Testis (tissue), 2 donors: ENCODE measurements at regions not wholly inside any gene's neighbourhood (a gene's known extent, or its start where the extent isn't known, plus 50 kb on each side); places are given as distances from the start of the nearest gene placed in this dataset.

Experiments
- DNase-seq: peaks from one replicate; pipeline ENCODE4 v3.0.0-alpha.2; 2019
- H3K27ac ChIP-seq, 2 donors: fragments of 200-600 bp; sonication (generic); one replicate each; pipeline ENCODE4 v1.5.1; 2019
- H3K27me3 ChIP-seq: fragments of 200-600 bp; sonication (generic); one replicate; pipeline ENCODE4 v1.5.1; 2019
- H3K36me3 ChIP-seq: fragments of 200-600 bp; sonication (generic); one replicate; pipeline ENCODE4 v1.5.1; 2017; ENCODE audit warnings: low read depth; ENCODE audit errors: missing control alignments
- H3K4me1 ChIP-seq: fragments of 200-600 bp; sonication (generic); one replicate; pipeline ENCODE4 v1.5.1; 2019
- H3K4me3 ChIP-seq, 2 donors: fragments of 200-600 bp; sonication (generic); one replicate each; pipeline ENCODE4 v1.5.1; 2017 to 2019
- H3K9me3 ChIP-seq: fragments of 200-600 bp; sonication (generic); one replicate; pipeline ENCODE4 v1.5.1; 2017
- CTCF ChIP-seq, 3 experiments: fragments of 450-650 bp in 2 of 3; fragments of 200-600 bp in 1 of 3; sonication (generic) in 1 of 3; IDR thresholded peaks; one replicate each; pipeline ENCODE4 v1.5.1; 2016 to 2019; ENCODE audit warnings: antibody characterized with exemption in 3 of 3, mild to moderate bottlenecking in 2 of 3, moderate library complexity in 1 of 3
- POLR2A ChIP-seq: fragments of 450-650 bp; IDR thresholded peaks from one replicate; pipeline ENCODE4 v1.6.1; 2017; ENCODE audit warnings: antibody characterized with exemption, mild to moderate bottlenecking, moderate library complexity
- WGBS, 2 donors: methylation state at CpG; one replicate each; pipeline ENCODE4 v1.1.5; 2018; 5-methylcytosine and 5-hydroxymethylcytosine counted together
- intact Hi-C: fragments of 100-400 bp; cut with DNase I; formaldehyde crosslinking; loops from one replicate; pipeline ENCODE4 v1.15.1; 2023; ENCODE audit warnings: low total_unique reads

GRCh38 chr13:82370316-82370715 is 1512.0 kb downstream of the SLITRK1 start:
- no peak for TF ChIP-seq POLR2A
- TF ChIP-seq CTCF (IDR thresholded peaks at IDR 0.05), result no peak
- Histone ChIP-seq H3K27me3 (no peaks in the 10 kb centered on the region), H3K27ac (no peak overlapping the region), H3K36me3 (no peaks in the 10 kb centered on the region), H3K9me3 (no peaks in the 10 kb centered on the region), H3K4me3 (no peak overlapping the region), H3K4me1 (no peaks in the 10 kb centered on the region)
- intact Hi-C loops, result no loop called here
- 92 to 94% methylated on average over 1 of the region's 1 CpG for WGBS, 2 donors
- no peak for DNase-seq

GRCh38 chr13:82364525-82364924 is 1517.7 kb downstream of the SLITRK1 start:
- Histone ChIP-seq H3K27me3 (no peaks in the 10 kb centered on the region), H3K36me3 (no peaks in the 10 kb centered on the region), H3K27ac (no peak overlapping the region), H3K4me1 (no peaks in the 10 kb centered on the region), H3K9me3 (no peaks in the 10 kb centered on the region), H3K4me3 (no peak overlapping the region)
- no peak for TF ChIP-seq CTCF (IDR thresholded peaks at IDR 0.05)
- intact Hi-C loops, result no loop called here
- DNase-seq, result no peak

GRCh38 chr13:82358284-82358683 is 1524.0 kb downstream of the SLITRK1 start:
- no peak for DNase-seq
- H3K27me3 ChIP-seq, result no peaks in the 10 kb centered on the region
- H3K4me3 ChIP-seq, result no peak overlapping the region
- no peaks in the 10 kb centered on the region for H3K36me3 ChIP-seq
- no peaks in the 10 kb centered on the region for H3K9me3 ChIP-seq
- H3K4me1 ChIP-seq, result no peaks in the 10 kb centered on the region
- no peak for TF ChIP-seq POLR2A
- no peak for TF ChIP-seq CTCF (IDR thresholded peaks at IDR 0.05)
- WGBS, 2 donors, result 74 to 84% methylated on average over 1 of the region's 1 CpG
- intact Hi-C loops, result no loop called here
- no peak overlapping the region for H3K27ac ChIP-seq

GRCh38 chr13:82356667-82357410 is 1525.4 kb downstream of the SLITRK1 start:
- Histone ChIP-seq H3K36me3 (no peaks in the 10 kb centered on the region), H3K27ac (no peak overlapping the region), H3K4me1 (no peaks in the 10 kb centered on the region), H3K4me3 (no peak overlapping the region), H3K27me3 (no peaks in the 10 kb centered on the region), H3K9me3 (no peaks in the 10 kb centered on the region)
- intact Hi-C loops, result no loop called here
- DNase-seq, result no peak
- WGBS, 2 donors, result 57 to 61% methylated on average over 5 of the region's 5 CpGs
- TF ChIP-seq POLR2A (no peak), CTCF (IDR thresholded peaks at IDR 0.05) (no peak)

- no peak overlapping the region for H3K27ac ChIP-seq
- intact Hi-C loops, result no loop called here
- no peaks in the 10 kb centered on the region for H3K36me3 ChIP-seq
- no peaks in the 10 kb centered on the region for H3K9me3 ChIP-seq
- DNase-seq, result no peak
- no peaks in the 10 kb centered on the region for H3K4me1 ChIP-seq
- no peaks in the 10 kb centered on the region for H3K27me3 ChIP-seq
- H3K4me3 ChIP-seq, result no peak overlapping the region
- no peak for TF ChIP-seq POLR2A
- no peak for TF ChIP-seq CTCF (IDR thresholded peaks at IDR 0.05)
- WGBS, 2 donors, result 88 to 90% methylated on average over 1 of the region's 1 CpG
These were observed 1537.4 kb downstream of the SLITRK1 start for GRCh38 chr13:82344867-82345266.
